LHCN-M2 (cell line): ENCODE measurements at regions not wholly inside any gene's neighbourhood (a gene's known extent, or its start where the extent isn't known, plus 50 kb on each side); places are given as distances from the start of the nearest gene placed in this dataset.

Experiments used
- DNase-seq: peaks from one replicate; pipeline ENCODE4 v3.0.0-alpha.2; 2012; ENCODE audit warnings: low read depth

- DNase-seq = no peak
These were observed 340.3 kb upstream of the TBC1D5 start for GRCh38 chr3:18082551-18083272.

- DNase-seq = peak; percentile 56
These were observed 337.8 kb upstream of the TBC1D5 start for GRCh38 chr3:18080198-18080689.

- DNase-seq = peak; percentile 36
These were observed 337.3 kb upstream of the TBC1D5 start for GRCh38 chr3:18079739-18080138.

- DNase-seq = no peak
These were observed 336.6 kb upstream of the TBC1D5 start for GRCh38 chr3:18079062-18079461.

- no peak for DNase-seq
These were observed 334.9 kb upstream of the TBC1D5 start for GRCh38 chr3:18077128-18077840.

GRCh38 chr3:18076301-18076700 is 333.9 kb upstream of the TBC1D5 start:
- DNase-seq = no peak

GRCh38 chr3:18075799-18076198 is 333.4 kb upstream of the TBC1D5 start:
- no peak for DNase-seq

GRCh38 chr3:18071833-18072232 is 329.4 kb upstream of the TBC1D5 start:
- DNase-seq = no peak

- DNase-seq = no peak
These were observed 328.5 kb upstream of the TBC1D5 start for GRCh38 chr3:18070944-18071343.

- no peak for DNase-seq
These were observed 327.8 kb upstream of the TBC1D5 start for GRCh38 chr3:18070231-18070630.

GRCh38 chr3:18069568-18069967 is 327.1 kb upstream of the TBC1D5 start:
- no peak for DNase-seq

- no peak for DNase-seq
These were observed 324.6 kb upstream of the TBC1D5 start for GRCh38 chr3:18066899-18067582.

- DNase-seq = no peak
These were observed 322.2 kb upstream of the TBC1D5 start for GRCh38 chr3:18064586-18064985.

- DNase-seq = peak; percentile 25
These were observed 320.2 kb upstream of the TBC1D5 start for GRCh38 chr3:18062657-18063025.

GRCh38 chr3:18061737-18062656 is 319.6 kb upstream of the TBC1D5 start:
- DNase-seq = peak; percentile 46

- DNase-seq = no peak
These were observed 316.2 kb upstream of the TBC1D5 start for GRCh38 chr3:18058666-18059065.

- no peak for DNase-seq
These were observed 315.1 kb upstream of the TBC1D5 start for GRCh38 chr3:18057471-18058091.

GRCh38 chr3:18054625-18055024 is 312.2 kb upstream of the TBC1D5 start:
- no peak for DNase-seq

- no peak for DNase-seq
These were observed 308.9 kb upstream of the TBC1D5 start for GRCh38 chr3:18051306-18051705.

GRCh38 chr3:18049096-18049495 is 306.7 kb upstream of the TBC1D5 start:
- DNase-seq = no peak

GRCh38 chr3:18047052-18047451 is 304.6 kb upstream of the TBC1D5 start:
- peak; percentile 54 for DNase-seq
